ENCODE measurements at regions not wholly inside any gene's neighbourhood (a gene's known extent, or its start where the extent isn't known, plus 50 kb on each side); places are given as distances from the start of the nearest gene placed in this dataset.

DNA sequence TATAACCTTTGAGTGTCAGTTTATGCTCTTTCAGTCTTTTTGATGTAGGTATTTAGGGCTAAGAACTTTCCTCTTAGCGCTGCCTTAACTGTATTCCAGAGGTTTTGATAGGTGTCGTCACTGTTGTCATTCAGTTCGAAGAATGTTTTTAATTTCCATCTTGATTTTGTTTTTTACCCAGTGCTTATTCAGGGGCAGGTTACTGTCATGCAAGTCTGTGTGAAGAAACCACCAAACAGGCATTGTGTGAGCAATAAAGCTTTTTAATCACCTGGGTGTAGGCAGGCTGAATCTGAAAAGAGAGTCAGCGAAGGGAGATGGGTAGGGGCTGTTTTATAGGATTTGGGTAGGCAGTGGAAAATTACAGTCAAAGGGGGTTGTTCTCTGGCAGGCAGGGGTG lies 142.0 kb upstream of the USP9Y start:
- DNase-seq (ENCODE audit: low read depth in 2 of 2) = no peak

DNA sequence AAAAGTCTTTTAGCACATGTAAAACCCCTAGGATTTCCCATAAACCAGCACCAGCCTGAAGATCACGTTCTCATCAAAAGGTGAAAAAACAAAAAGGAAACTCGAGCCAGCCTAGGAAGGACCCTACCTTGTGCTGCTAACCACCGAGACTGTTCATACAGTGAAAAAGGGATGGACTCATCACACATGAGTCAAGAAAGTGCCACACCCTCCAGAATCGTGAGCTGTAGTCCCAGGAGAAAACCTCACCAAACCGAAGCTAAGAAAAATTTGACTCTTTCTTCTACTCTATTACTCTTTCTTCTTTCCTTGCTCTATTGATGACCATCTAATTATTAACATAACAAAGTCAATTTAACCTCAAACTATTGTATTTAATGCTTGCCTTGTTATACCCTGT lies 124.8 kb upstream of the USP9Y start:
- no peak for DNase-seq (ENCODE audit: low read depth in 2 of 2)

DNA sequence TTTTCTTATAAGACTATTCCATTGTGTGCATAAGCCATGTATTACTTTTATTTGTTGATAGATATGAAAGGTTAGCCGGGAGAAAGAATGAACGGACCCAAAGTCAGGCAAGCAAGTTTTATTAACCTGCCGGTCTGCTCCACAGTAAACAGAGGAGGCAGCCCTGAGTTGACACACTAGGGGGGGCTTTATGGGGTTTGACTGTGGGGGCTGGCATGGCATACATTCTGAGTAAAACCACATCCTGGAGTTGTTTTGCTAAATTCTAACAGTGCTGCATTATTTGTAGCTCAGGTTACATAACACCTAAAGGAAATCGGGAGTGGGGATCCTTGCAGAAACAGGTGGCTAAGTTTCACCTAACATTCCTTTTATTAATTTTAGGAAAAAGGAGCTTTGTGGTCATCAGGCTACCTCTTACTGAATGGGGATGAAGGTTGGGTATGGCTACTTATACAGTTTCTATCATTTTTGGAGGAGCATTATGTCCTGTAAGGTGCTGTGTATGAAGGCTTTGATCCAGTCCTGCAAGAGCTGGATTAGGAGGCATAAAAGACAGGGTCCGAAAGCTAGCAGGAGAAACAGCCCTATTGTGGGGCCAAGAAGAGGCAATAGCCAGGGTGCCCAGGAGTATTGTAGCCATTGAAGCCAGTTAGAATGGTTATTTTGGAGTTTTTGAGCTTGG lies 107.4 kb upstream of the USP9Y start:
- no peak for DNase-seq (ENCODE audit: low read depth in 2 of 2)

- no peak for DNase-seq (ENCODE audit: low read depth in 2 of 2)
These were observed 102.2 kb upstream of the USP9Y start for GRCh38 chrY:12598783-12599182.

DNA sequence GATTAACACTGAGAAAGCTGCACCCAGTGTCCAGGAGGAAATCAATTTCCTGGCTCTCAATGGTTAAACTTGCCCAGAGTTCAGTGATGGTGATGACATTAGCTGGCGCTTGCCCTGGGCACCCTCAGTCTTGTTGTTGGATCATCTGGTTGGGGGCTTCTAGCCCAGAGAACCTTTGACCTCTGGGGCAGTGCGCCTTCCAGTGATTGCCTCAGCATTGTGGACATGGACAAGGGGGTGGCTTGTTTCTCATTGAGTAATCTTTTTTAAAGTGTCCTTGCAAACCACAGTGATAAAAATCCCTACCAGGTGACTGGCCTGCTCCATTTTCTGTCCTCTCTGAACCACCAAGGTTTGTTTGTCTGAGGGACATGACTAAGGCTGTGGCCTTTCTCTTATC lies 95.6 kb upstream of the USP9Y start:
- DNase-seq (ENCODE audit: low read depth in 2 of 2) = no peak

DNA sequence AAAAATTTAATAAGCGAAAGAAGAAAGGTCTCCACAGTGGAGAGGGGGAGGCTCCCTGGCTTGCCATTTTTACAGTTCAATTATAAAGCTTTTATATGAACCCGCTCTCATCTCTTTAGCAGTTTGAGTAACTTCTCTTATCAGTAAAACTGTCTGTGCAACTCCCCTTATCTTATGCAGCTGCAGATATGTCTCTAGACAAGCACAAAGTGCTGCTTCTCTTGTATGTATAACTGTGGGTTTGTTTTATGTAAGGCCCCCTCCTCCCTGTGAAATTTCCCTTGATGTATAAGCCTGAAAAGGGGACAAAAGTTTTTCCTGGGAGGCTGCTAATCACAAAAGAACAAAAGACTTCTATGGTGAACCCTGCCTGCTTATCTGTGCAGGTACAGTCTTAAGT lies 90.2 kb upstream of the USP9Y start:
- no peak for DNase-seq (ENCODE audit: low read depth in 2 of 2)

GRCh38 chrY:12615733-12616446 lies 85.1 kb upstream of the USP9Y start:
- no peak for DNase-seq (ENCODE audit: low read depth in 2 of 2)

- DNase-seq (ENCODE audit: low read depth in 2 of 2) = no peak
These were observed 79.5 kb upstream of the USP9Y start for GRCh38 chrY:12621454-12622081.

- DNase-seq (ENCODE audit: low read depth in 2 of 2) = no peak
These were observed 77.8 kb upstream of the USP9Y start for GRCh38 chrY:12623204-12623603.

GRCh38 chrY:12642986-12643385 lies 58.0 kb upstream of the USP9Y start:
- DNase-seq (ENCODE audit: low read depth in 2 of 2) = no peak

DNA sequence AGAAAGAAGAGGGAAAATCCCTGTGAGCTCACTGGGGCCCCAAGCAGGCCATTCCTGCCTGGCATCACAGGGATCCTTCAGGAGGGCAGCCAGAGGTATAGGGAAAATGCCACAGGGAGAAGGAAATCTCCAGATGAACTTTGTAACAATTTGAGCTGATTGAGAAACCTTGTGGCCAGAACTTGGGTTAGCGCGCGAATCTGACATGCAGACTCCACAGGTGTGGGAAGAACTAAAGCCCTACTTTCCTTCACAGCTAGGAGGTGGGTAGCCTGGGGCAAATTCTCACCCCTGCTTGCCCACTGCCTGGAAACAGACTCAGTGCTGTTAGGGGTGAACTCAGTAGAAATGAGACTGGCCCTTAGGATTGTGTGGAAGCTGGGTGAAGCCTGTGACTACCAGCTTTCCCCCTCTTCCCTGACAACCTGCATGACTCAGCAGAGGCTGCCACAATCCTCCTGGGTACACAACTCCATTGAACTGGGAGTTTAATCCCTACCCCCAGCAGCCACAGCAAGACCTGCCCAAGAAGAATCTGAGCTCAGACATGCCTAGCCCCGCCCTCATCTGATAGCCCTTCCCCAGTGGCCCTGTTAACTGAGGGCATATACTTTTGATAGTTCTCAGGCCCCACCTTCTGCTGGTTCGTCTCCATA lies 57.2 kb upstream of the USP9Y start:
- no peak for DNase-seq (ENCODE audit: low read depth in 2 of 2)

GRCh38 chrY:12651095-12651494 lies 49.9 kb upstream of the USP9Y start:
- no peak for DNase-seq (ENCODE audit: low read depth in 2 of 2)

Data from stimulated activated CD4-positive, alpha-beta T cell treated with anti-CD3 and anti-CD28 coated beads, Interleukin-4, amount 100 ng/mL, for 48 hours (primary cell).